Ovary (tissue), 7 donors: ENCODE measurements at regions not wholly inside any gene's neighbourhood (a gene's known extent, or its start where the extent isn't known, plus 50 kb on each side); places are given as distances from the start of the nearest gene placed in this dataset.

ENCODE experiments used
- DNase-seq, 5 donors: peaks; one replicate each; pipeline ENCODE4 v3.0.0-alpha.2; 2019 to 2020
- H3K27ac ChIP-seq, 2 donors: fragments of 200-600 bp; one replicate each; pipeline versions ENCODE4 v1.5.1 to v1.8.0; 2019 to 2022
- H3K27me3 ChIP-seq: fragments of 200-600 bp; one replicate; pipeline ENCODE4 v1.8.0; 2022
- H3K36me3 ChIP-seq: fragments of 200-600 bp; sonication (generic); one replicate; pipeline ENCODE4 v1.5.1; 2019
- H3K4me1 ChIP-seq: one replicate; pipeline ENCODE4 v1.8.1; 2013; ENCODE audit warnings: mild to moderate bottlenecking, moderate library complexity; ENCODE audit not compliant: insufficient read depth
- H3K4me3 ChIP-seq: fragments of 200-600 bp; sonication (generic); one replicate; pipeline ENCODE4 v1.5.1; 2017
- H3K9me3 ChIP-seq, 2 donors: fragments of 200-600 bp in 1 of 2; sonication (generic) in 1 of 2; one replicate each; pipeline versions ENCODE4 v1.5.1 to v1.8.1; 2013 to 2019; ENCODE audit warnings: mild to moderate bottlenecking in 1 of 2, moderate library complexity in 1 of 2
- EP300 ChIP-seq: sonication (generic); formaldehyde crosslinking; IDR thresholded peaks from one replicate; pipeline ENCODE4 v1.6.1; 2017; ENCODE audit warnings: antibody characterized with exemption
- POLR2A ChIP-seq: fragments of 450-650 bp; IDR thresholded peaks from one replicate; pipeline ENCODE4 v1.6.1; 2017; ENCODE audit warnings: antibody characterized with exemption, mild to moderate bottlenecking, moderate library complexity
- WGBS, 3 donors: extraction: QIAGEN DNeasy Blood & Tissue Kit in 1 of 3; methylation state at CpG; one replicate each; pipeline versions ENCODE4 v1.1.5 to v1.1.7; 2013 to 2017; 5-methylcytosine and 5-hydroxymethylcytosine counted together
- intact Hi-C, 4 donors: fragments of 100-400 bp; cut with DNase I; formaldehyde crosslinking; loops; one replicate each; pipeline versions ENCODE4 v1.11.0 to v1.15.1; 2022 to 2023
- TF ChIP-seq, protein P1 (sequence below), 3 donors: fragments of 450-650 bp in 2 of 3; fragments of 200-600 bp in 1 of 3; IDR thresholded peaks; one replicate each; pipeline versions ENCODE4 v1.5.1 to v1.8.0; 2016 to 2022; ENCODE audit warnings: antibody characterized with exemption in 3 of 3, mild to moderate bottlenecking in 1 of 3
- donor health status: DM: no; HTN: no; CAD: no; lungs with moderate emphysema.
- donor health status: DM: no; HTN: no; CAD: no.
- donor health status: Bipolar disorder and iron deficiency.
- donor health status: DM: no; HTN: no; CAD: no.
- donor health status: DM: yes; HTN: yes; CAD: no.

DNA sequence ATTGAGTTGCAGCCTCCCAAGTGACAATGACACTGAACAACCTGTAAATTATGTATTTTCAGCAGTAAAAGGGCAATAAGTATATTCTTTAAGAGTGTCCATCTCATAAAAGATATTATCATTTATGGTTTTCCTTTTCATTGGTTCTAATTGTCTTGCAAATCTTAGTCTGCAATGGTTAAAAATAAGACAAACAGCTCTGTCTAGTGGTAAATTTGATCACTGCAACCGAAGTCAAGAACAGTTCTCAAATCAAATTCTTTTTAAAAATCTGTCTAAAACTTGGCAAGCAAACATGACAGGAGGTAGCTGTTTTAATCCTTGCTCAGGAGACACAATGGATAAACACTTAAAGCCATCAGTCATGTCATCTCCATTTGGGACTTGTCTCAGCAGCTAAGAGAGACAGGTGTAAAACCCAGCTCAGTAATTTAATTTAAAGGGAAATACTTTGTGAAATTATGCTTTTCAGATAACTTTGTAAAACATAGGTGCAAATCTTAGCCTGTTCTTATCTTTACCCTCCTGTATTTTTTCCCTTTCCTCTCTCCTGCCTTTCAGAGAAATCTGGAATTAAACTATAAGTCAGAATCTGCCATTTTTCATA, 150.3 kb upstream of the ARHGEF26 start:
- no peak for DNase-seq

DNA sequence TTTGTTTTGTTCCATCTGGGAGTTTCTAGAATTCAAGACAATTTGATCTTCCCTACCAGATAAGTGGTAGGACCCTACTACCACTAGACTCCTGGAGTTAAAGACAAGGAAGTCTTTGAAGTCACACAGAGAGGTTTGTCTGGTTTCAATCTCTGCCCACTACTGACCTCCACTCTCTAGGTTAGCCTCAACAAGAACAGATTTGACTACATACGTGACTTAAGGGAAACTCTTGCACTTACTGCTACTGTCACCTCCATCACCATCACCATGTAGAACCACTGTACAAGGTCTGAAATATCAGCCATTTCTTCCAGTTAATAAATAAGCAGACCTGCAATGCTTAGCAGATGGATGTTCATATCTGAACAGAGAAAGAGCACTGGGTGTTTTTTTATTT, 148.3 kb upstream of the ARHGEF26 start:
- Histone ChIP-seq H3K36me3 (no peaks in the 10 kb centered on the region), H3K9me3 (no peaks in the 10 kb centered on the region), H3K27ac (no peak overlapping the region), H3K4me1 (no peaks in the 10 kb centered on the region), H3K27me3 (no peaks in the 10 kb centered on the region), H3K4me3 (no peak overlapping the region)
- WGBS, 3 donors: 74 to 87% (median 82%) methylated on average over 1 of the region's 1 CpG
- DNase-seq: no peak
- intact Hi-C loops: loop anchor here in 1 of 4 donors (10.0 kb wide), 1 partner anchor 928 kb away; no protein-coding TSS in a partner anchor
- no peak for TF ChIP-seq POLR2A
- TF ChIP-seq, protein P1, sequence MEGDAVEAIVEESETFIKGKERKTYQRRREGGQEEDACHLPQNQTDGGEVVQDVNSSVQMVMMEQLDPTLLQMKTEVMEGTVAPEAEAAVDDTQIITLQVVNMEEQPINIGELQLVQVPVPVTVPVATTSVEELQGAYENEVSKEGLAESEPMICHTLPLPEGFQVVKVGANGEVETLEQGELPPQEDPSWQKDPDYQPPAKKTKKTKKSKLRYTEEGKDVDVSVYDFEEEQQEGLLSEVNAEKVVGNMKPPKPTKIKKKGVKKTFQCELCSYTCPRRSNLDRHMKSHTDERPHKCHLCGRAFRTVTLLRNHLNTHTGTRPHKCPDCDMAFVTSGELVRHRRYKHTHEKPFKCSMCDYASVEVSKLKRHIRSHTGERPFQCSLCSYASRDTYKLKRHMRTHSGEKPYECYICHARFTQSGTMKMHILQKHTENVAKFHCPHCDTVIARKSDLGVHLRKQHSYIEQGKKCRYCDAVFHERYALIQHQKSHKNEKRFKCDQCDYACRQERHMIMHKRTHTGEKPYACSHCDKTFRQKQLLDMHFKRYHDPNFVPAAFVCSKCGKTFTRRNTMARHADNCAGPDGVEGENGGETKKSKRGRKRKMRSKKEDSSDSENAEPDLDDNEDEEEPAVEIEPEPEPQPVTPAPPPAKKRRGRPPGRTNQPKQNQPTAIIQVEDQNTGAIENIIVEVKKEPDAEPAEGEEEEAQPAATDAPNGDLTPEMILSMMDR (IDR thresholded peaks at IDR 0.05): no peak
- TF ChIP-seq EP300: no peak

More for the DNA sequence above, 150.3 kb upstream of the ARHGEF26 start:
- 0 to 3% (median 1%) methylated on average over 1 of the region's 1 CpG for WGBS, 3 donors
- intact Hi-C loops: loop anchor here in 1 of 4 donors (10.0 kb wide), 1 partner anchor 926 kb away; no protein-coding TSS in a partner anchor
- Histone ChIP-seq H3K27ac (no peak overlapping the region), H3K36me3 (no peaks in the 10 kb centered on the region), H3K27me3 (no peaks in the 10 kb centered on the region), H3K4me1 (no peaks in the 10 kb centered on the region), H3K4me3 (no peak overlapping the region), H3K9me3 (no peaks in the 10 kb centered on the region)
- TF ChIP-seq POLR2A: no peak
- TF ChIP-seq, protein P1 (IDR thresholded peaks at IDR 0.05): no peak
- TF ChIP-seq EP300: no peak

DNA sequence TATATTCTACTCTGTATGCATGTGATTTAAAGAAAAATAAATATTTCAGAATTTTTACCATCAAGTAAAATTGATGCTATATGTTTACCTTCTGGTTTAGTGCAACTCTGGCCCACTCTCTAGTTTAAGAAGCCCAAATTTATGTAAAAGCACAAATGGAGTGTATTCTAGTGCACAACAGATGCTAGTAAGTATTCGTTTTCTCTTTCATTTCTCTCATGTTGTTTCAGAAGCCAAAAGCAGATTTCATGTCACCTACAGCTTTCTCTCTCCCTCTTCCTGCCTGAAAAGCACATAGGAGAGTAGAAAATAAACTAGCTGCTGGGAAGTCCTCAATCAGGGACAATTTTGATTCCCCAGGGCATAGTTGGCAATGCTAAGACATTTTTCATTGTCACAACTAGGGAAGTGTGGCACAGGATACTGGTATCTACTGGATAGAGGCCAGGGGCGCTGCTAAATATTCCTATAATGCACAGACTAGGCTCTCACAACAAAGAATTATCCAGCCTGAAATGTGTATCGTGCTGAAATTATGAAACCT, 147.4 kb upstream of the ARHGEF26 start:
- Histone ChIP-seq H3K27me3 (no peaks in the 10 kb centered on the region), H3K36me3 (no peaks in the 10 kb centered on the region), H3K27ac (no peak overlapping the region), H3K9me3 (no peaks in the 10 kb centered on the region), H3K4me1 (no peaks in the 10 kb centered on the region), H3K4me3 (no peak overlapping the region)
- intact Hi-C loops: loop anchor here in 1 of 4 donors (10.0 kb wide), 1 partner anchor 929 kb away; no protein-coding TSS in a partner anchor
- WGBS, 3 donors: 23 to 34% (median 28%) methylated on average over 3 of the region's 3 CpGs
- DNase-seq: no peak
- TF ChIP-seq, protein P1 (IDR thresholded peaks at IDR 0.05): no peak
- TF ChIP-seq POLR2A (no peak), EP300 (no peak)

DNA sequence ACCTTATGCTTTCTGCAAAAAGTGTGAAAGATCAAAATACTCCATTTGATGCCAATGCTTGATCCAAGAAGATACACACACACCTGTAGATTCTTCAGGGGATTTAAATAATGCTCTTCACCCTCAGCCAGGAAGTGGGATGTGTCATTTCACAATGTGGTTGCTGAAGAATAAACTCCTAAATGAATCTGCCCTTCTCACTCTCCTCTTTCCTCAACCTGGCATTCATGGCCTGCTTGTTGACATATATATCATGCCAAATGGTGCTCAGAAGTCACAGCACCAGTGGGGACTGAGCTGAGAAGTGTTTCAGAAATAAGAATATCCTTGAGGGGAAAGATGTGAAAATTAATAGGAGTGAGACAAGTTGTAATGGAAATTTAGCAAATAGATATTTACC, 146.6 kb upstream of the ARHGEF26 start:
- DNase-seq: no peak
- TF ChIP-seq POLR2A (no peak), EP300 (no peak)
- TF ChIP-seq, protein P1 (IDR thresholded peaks at IDR 0.05): no peak
- no peak overlapping the region for H3K4me3 ChIP-seq
- intact Hi-C loops: loop anchor here in 1 of 4 donors (10.0 kb wide), 1 partner anchor 930 kb away; no protein-coding TSS in a partner anchor
- no peaks in the 10 kb centered on the region for H3K9me3 ChIP-seq
- no peaks in the 10 kb centered on the region for H3K27me3 ChIP-seq
- H3K27ac ChIP-seq: no peak overlapping the region
- H3K36me3 ChIP-seq: no peaks in the 10 kb centered on the region
- no peaks in the 10 kb centered on the region for H3K4me1 ChIP-seq
